ENCODE measurements at regions not wholly inside any gene's neighbourhood (a gene's known extent, or its start where the extent isn't known, plus 50 kb on each side); places are given as distances from the start of the nearest gene placed in this dataset.

DNA sequence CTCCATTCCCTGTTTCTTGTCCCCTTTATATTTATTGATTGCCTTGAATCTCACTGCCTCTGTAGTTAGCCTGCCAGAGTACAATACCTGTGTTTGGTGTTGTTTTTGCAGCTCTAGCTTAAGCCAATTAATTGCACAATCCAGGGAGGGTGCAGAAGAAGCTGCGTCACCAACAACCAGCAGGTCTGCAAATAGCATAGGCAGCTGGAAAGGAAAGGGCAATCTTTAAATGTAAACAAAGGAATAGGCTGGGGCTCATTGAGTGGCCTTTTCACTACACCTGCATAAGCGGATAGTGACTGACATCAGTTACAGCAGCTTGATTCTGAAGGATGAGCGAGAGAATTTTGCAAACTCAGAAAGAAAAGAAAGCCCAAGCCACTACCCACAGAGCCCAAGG is 106.8 kb upstream of the RAI2 start:
- TF ChIP-seq SIN3A (IDR thresholded peaks at IDR 0.05; ENCODE audit: low read depth, low read length) (no peak), POLR2A (IDR thresholded peaks at IDR 0.05; ENCODE audit: low read depth, low read length) (no peak), CREB1 (IDR thresholded peaks at IDR 0.05; ENCODE audit: low read depth) (no peak), BCL11A (IDR thresholded peaks at IDR 0.05; ENCODE audit: low read depth, low read length) (no peak), BHLHE40 (IDR thresholded peaks at IDR 0.05; ENCODE audit: borderline replicate concordance in 1 of 2, low read depth in 2 of 2, low read length in 1 of 2) (no peak), EP300 (IDR thresholded peaks at IDR 0.05; ENCODE audit: borderline replicate concordance in 1 of 2, control insufficient read depth in 1 of 2, low read depth in 2 of 2, low read length in 2 of 2) (no peak)
- TF ChIP-seq, protein P1, sequence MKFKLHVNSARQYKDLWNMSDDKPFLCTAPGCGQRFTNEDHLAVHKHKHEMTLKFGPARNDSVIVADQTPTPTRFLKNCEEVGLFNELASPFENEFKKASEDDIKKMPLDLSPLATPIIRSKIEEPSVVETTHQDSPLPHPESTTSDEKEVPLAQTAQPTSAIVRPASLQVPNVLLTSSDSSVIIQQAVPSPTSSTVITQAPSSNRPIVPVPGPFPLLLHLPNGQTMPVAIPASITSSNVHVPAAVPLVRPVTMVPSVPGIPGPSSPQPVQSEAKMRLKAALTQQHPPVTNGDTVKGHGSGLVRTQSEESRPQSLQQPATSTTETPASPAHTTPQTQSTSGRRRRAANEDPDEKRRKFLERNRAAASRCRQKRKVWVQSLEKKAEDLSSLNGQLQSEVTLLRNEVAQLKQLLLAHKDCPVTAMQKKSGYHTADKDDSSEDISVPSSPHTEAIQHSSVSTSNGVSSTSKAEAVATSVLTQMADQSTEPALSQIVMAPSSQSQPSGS (IDR thresholded peaks at IDR 0.05; ENCODE audit: low read length) = no peak
- TF ChIP-seq, protein P2, sequence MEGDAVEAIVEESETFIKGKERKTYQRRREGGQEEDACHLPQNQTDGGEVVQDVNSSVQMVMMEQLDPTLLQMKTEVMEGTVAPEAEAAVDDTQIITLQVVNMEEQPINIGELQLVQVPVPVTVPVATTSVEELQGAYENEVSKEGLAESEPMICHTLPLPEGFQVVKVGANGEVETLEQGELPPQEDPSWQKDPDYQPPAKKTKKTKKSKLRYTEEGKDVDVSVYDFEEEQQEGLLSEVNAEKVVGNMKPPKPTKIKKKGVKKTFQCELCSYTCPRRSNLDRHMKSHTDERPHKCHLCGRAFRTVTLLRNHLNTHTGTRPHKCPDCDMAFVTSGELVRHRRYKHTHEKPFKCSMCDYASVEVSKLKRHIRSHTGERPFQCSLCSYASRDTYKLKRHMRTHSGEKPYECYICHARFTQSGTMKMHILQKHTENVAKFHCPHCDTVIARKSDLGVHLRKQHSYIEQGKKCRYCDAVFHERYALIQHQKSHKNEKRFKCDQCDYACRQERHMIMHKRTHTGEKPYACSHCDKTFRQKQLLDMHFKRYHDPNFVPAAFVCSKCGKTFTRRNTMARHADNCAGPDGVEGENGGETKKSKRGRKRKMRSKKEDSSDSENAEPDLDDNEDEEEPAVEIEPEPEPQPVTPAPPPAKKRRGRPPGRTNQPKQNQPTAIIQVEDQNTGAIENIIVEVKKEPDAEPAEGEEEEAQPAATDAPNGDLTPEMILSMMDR (IDR thresholded peaks at IDR 0.05 in 2 of 3, conservative IDR thresholded peaks at IDR 0.05 in 1 of 3; ENCODE audit: control insufficient read depth in 2 of 3, extremely low read depth in 1 of 3, insufficient read depth in 1 of 3, low read depth in 3 of 3, low read length in 3 of 3) = no peak
